ENCODE measurements at regions not wholly inside any gene's neighbourhood (a gene's known extent, or its start where the extent isn't known, plus 50 kb on each side); places are given as distances from the start of the nearest gene placed in this dataset.

DNA sequence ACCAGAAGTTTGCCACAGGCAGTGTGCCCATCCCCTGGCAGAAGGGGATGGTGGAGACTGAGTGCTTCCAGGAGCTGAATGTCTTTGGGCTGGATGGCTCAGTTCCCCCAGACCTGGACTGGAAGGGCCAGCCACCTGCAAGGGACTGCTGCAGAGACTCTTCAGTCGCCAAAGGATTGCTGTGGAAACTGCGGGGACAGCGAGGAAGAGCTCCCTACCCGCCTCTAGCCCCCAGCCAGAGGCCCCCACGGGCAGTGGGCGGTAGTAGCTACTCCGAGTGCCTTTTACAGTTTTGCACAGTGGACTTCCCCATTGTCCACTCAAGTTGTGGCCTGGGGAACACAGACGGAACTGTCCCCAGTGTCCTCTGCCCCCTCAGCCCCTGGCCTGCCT is 138.5 kb downstream of the ZDHHC20 start:
- DNase-seq = no peak

DNA sequence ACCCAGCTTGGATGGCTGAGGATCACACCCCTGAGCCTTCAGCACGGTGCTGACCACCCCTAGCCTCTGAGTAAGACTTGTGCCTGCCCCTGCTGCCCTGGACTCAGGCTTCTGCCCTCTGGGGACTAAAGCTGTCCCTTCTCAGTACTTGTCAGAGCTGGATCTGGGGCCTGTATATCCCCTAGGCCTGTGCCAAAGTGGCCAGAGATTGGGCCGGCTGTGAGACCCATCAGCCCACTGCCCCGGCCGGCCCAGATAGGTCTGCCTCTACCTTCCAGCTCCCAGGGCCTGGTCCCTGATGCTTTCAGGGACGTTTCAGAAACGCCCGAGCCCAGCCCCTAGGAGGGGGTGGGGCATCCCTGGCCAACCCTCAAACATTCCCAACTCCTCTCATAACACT is 137.8 kb downstream of the ZDHHC20 start:
- DNase-seq = no peak

DNA sequence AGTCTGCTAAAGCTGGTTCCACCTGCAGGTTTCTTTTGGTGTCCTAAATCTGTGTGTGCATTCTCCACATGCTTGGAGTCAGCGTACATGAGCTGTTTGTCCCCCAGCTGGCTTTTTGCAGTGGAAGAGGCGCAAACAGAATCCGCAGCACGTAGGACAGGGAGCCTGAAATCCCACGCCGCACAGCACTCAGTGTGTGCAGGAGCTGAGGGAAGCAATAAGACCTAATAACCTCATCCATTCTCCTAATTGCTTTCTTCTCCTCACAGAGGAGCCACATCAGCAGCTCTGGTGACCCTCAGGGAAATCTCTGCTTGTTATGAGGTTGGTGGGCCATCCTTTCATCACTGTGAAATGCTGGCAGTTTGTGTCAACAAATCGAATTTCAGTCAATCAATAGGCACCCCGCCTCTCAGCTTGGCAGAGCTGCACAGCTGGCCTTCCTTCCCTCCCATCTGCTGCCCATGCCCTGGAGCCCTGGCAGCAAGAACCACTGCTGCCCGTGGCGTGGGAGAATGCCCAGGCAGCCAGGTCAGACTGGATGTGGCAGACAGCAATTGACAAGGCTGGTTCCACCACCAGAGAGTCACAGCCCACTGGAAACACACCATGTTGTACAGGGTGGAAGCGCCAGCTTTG is 136.7 kb downstream of the ZDHHC20 start:
- no peak for DNase-seq
